ENCODE measurements at regions not wholly inside any gene's neighbourhood (a gene's known extent, or its start where the extent isn't known, plus 50 kb on each side); places are given as distances from the start of the nearest gene placed in this dataset.

- no peak for DNase-seq
Measured at GRCh38 chr20:10961651-10962288, 288.0 kb upstream of the JAG1 start.

GRCh38 chr20:10962937-10963336 lies 289.1 kb upstream of the JAG1 start:
- DNase-seq: no peak

- no peak for DNase-seq
Measured at GRCh38 chr20:10963717-10964266, 290.0 kb upstream of the JAG1 start.

- no peak for DNase-seq
Measured at GRCh38 chr20:10965936-10966470, 292.2 kb upstream of the JAG1 start.

- no peak for DNase-seq
Measured at GRCh38 chr20:10970109-10970508, 296.3 kb upstream of the JAG1 start.

GRCh38 chr20:10971096-10971495 lies 297.3 kb upstream of the JAG1 start:
- no peak for DNase-seq

- no peak for DNase-seq
Measured at GRCh38 chr20:10972219-10972860, 298.5 kb upstream of the JAG1 start.

GRCh38 chr20:10976051-10976450 lies 302.3 kb upstream of the JAG1 start:
- DNase-seq: no peak

GRCh38 chr20:10978019-10978702 lies 304.4 kb upstream of the JAG1 start:
- no peak for DNase-seq

- no peak for DNase-seq
Measured at GRCh38 chr20:10978713-10979112, 304.9 kb upstream of the JAG1 start.

- DNase-seq: no peak
Measured at GRCh38 chr20:10982692-10983091, 308.9 kb upstream of the JAG1 start.

- no peak for DNase-seq
Measured at GRCh38 chr20:10984294-10984693, 310.5 kb upstream of the JAG1 start.

GRCh38 chr20:10984913-10985312 lies 311.1 kb upstream of the JAG1 start:
- DNase-seq: peak; percentile 45

- DNase-seq: no peak
Measured at GRCh38 chr20:10985536-10985935, 311.7 kb upstream of the JAG1 start.

GRCh38 chr20:10986586-10986985 lies 312.8 kb upstream of the JAG1 start:
- DNase-seq: no peak

- no peak for DNase-seq
Measured at GRCh38 chr20:10987651-10988383, 314.0 kb upstream of the JAG1 start.

GRCh38 chr20:10990625-10991382 lies 317.0 kb upstream of the JAG1 start:
- no peak for DNase-seq

- DNase-seq: no peak
Measured at GRCh38 chr20:10992731-10993130, 318.9 kb upstream of the JAG1 start.

- no peak for DNase-seq
Measured at GRCh38 chr20:10994991-10995700, 321.3 kb upstream of the JAG1 start.

GRCh38 chr20:10998476-10998875 lies 324.7 kb upstream of the JAG1 start:
- DNase-seq: no peak

- DNase-seq: no peak
Measured at GRCh38 chr20:11000416-11000815, 326.6 kb upstream of the JAG1 start.

- no peak for DNase-seq
Measured at GRCh38 chr20:11001302-11001701, 327.5 kb upstream of the JAG1 start.
